GM12874 (cell line): ENCODE measurements at regions not wholly inside any gene's neighbourhood (a gene's known extent, or its start where the extent isn't known, plus 50 kb on each side); places are given as distances from the start of the nearest gene placed in this dataset.

Experiments used
- TF ChIP-seq, protein P1 (sequence below): IDR thresholded peaks from 2 replicates; pipeline ENCODE4 v1.5.1; 2011; ENCODE audit warnings: low read depth, mild to moderate bottlenecking, control low read depth, low read length, moderate library complexity; ENCODE audit not compliant: insufficient read depth

DNA sequence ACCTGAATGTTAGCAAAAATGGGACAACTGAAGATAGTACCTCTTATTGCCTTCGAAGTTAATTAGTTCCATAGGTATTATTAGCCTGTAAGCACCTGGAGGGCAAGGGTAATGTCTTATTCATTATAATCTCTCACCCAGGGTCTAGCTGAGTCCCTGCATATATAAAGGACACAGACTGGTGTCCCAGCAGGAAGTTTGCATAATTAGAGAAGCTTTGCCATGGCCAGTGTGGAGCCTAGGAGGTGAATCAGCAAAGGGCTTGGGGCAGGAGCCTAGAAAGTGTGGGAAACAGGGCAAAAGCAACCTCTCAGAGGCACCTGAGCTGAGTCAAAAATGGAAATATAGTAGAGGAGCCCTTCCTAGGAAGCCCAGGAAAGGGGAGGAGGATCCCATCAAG, 120.4 kb downstream of the NEDD1 start:
- TF ChIP-seq, protein P1, sequence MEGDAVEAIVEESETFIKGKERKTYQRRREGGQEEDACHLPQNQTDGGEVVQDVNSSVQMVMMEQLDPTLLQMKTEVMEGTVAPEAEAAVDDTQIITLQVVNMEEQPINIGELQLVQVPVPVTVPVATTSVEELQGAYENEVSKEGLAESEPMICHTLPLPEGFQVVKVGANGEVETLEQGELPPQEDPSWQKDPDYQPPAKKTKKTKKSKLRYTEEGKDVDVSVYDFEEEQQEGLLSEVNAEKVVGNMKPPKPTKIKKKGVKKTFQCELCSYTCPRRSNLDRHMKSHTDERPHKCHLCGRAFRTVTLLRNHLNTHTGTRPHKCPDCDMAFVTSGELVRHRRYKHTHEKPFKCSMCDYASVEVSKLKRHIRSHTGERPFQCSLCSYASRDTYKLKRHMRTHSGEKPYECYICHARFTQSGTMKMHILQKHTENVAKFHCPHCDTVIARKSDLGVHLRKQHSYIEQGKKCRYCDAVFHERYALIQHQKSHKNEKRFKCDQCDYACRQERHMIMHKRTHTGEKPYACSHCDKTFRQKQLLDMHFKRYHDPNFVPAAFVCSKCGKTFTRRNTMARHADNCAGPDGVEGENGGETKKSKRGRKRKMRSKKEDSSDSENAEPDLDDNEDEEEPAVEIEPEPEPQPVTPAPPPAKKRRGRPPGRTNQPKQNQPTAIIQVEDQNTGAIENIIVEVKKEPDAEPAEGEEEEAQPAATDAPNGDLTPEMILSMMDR = no peak

DNA sequence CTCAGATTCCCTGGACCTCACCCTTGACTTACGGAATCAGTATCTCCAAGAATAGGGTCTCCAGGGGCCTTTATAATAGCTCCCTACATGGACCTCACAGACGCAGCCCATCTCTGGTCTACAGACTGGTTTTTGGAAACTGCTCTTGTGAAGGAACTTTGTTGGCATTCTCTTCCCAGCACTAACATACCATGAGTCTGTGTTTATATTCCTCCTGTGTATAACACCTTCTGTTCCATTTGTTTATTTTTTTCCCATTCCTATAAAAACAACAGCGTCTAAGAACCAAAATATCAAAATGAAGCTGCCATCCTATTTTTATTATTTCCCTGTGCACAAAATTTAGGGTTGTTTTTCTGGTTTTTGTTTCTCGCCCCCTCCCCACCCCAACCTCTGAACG, 131.1 kb downstream of the NEDD1 start:
- TF ChIP-seq, protein P1 = no peak

DNA sequence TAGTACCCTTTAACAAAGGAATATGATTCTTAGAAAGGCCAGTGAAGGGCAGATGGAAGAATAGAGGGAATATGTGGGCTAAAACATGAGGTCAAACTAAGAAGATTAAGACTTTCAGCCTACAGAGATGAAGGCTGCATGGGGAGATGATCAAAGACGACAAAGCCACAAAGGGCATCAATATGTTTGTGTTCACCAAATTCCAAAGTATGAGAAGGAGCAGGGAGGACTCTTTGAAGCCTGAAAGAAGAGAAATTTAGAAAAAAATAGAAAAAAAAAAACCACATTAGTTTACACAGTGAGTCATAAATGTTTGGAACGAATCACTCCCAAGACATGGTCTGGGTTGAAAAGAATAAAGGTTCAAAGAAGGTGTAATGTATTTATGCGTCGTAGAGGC, 131.8 kb downstream of the NEDD1 start:
- TF ChIP-seq, protein P1 = no peak

DNA sequence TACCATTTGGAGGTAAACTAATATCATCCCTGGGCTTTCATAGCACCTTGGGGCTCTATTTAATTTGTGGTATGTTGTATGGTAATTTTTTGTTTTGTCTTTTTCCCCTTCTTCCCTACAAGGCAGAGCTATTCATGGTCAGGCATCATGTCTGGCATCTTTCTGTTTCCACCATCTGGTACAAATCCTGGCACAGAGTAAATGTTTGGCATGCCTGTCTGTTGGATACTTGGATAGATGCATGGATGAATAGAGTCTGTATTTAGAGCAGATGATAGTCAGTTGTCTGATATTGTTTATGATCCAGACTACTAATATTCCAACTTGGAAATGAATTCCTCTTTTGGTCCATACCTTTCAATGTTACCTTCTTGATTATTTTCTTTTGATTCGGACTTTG, 139.8 kb downstream of the NEDD1 start:
- TF ChIP-seq, protein P1 = no peak

DNA sequence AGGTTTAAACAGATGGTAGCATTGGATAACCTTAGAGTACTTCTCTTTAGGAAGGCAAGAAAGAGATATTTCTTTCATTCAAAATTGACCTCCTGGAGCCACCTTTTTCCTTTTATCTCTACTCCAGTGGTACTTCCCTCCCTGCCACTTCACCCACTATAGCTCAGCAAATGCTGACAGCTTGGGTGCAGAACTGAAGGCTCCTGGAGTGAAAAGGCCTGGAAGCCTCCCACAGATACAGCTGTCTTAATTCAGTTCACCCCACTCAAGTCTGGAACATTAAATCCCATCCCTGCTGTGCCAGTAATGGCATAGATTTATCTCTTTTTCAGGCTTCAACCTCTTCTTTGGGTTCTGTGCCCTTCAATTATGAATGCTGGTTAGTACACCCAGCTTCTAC, 140.3 kb downstream of the NEDD1 start:
- TF ChIP-seq, protein P1 = no peak

DNA sequence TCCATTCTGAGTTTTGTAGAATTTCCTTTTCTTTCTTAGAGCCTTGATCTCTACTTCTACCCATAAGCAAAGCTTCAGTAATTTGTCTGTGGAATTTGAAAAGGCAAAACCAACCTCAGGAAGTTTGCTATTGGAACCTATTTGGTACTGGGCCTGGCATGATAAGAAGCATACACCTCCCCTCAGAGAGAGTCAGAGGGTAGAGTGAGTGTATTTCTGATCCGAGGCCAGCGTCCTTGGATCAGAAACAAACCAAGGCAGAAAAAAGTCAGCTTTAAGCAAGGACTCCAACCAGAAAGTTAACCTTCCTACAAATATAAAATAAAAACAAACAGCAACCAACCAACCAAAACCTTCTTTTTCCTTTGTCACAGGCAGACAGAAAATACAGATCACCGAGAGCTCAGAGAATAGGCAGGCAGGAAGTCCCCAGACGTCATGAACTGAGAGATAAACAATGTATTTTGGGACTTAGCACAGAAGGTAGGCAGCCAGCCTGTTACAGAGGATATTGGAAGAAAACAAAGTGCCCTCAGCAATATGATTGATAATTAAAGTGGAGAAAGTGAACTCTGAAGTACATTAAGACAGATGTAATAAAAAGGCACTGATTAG, 141.5 kb downstream of the NEDD1 start:
- TF ChIP-seq, protein P1 = no peak

DNA sequence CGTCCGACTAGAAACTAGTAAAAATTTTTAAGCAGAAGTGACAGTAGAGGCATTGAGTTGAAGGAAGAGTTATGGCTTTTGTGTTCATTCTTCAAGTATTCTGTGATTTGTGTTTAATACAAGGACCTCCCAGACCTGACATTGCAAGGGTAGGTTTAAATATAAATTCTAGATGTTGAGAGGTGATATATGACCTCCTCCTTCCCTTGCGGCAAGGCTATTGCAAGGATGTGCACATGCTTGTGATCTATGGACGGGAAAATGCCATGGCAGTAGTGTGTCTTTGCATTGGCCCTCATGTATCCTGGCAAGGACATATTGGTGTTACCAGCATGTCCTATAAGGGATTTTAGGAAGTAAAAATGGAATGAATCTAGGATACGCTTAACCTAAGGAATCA, 143.5 kb downstream of the NEDD1 start:
- TF ChIP-seq, protein P1 = no peak
